ENCODE measurements at regions not wholly inside any gene's neighbourhood (a gene's known extent, or its start where the extent isn't known, plus 50 kb on each side); places are given as distances from the start of the nearest gene placed in this dataset.

GRCh38 chr14:54206516-54206915 is 190.3 kb upstream of the CDKN3 start:
- no peak for DNase-seq (ENCODE audit: extremely low read depth in 1 of 2, low read depth in 1 of 2)

- no peak for DNase-seq (ENCODE audit: extremely low read depth in 1 of 2, low read depth in 1 of 2)
These were observed 189.7 kb upstream of the CDKN3 start for GRCh38 chr14:54207075-54207474.

GRCh38 chr14:54207476-54208462 is 189.0 kb upstream of the CDKN3 start:
- no peak for DNase-seq (ENCODE audit: extremely low read depth in 1 of 2, low read depth in 1 of 2)

DNA sequence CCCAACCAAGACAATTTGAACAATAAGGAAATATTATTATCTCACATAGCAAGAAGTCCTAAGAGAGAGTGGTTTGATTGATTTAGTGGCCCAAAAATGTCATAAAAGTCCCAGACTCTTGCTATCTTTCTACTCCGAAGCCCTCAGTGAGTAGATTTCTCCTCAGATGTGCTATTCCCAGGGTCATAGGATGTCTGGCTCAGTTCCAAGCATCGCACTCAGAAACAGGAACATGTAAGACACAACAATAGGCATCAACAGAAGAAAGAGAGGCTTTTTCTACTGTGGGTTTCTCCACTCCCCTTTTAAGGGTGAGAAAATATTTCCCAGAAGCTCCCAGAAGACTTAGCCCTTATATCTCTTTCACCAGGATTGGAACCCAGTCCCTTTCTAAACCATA is 188.1 kb upstream of the CDKN3 start:
- DNase-seq (ENCODE audit: extremely low read depth in 1 of 2, low read depth in 1 of 2): no peak

GRCh38 chr14:54209511-54210250 is 187.1 kb upstream of the CDKN3 start:
- DNase-seq (ENCODE audit: extremely low read depth in 1 of 2, low read depth in 1 of 2): no peak

DNA sequence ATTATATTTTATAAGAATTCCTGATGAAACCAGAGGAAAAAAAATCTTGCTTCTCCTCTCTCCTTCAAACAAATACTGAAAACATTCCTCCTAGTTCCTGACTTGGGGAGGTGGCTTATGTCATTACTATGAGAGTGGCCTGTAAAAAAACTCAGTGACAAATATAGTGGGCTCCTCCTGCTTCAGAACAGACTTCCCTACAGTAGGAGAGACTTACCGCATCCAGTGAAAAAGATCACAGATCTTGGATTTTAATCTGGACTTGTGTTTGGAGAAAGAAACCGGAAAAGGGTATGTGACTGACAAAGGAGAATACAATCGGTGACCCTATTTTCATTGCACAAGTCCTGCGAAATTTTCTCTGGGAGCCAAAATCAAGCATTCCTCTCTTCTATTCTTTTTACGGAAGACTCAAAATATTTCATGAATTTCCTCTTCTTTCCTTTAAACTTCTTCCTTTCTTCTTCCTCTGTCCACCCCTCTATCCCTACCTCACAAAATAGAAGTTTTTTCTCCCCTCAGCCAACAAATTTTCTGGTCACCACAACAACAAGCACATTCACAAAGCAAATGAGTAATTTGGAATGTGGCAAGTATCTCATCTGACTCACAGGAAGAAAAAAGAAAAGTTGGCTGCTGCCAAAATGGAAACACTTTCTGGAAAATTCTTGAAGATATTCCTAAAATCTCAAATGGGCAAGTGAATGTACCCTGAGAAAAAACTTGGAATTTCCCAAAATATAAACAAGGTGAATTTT is 185.1 kb upstream of the CDKN3 start:
- no peak for DNase-seq (ENCODE audit: extremely low read depth in 1 of 2, low read depth in 1 of 2)

GRCh38 chr14:54213536-54213935 is 183.3 kb upstream of the CDKN3 start:
- DNase-seq (ENCODE audit: extremely low read depth in 1 of 2, low read depth in 1 of 2): no peak

DNA sequence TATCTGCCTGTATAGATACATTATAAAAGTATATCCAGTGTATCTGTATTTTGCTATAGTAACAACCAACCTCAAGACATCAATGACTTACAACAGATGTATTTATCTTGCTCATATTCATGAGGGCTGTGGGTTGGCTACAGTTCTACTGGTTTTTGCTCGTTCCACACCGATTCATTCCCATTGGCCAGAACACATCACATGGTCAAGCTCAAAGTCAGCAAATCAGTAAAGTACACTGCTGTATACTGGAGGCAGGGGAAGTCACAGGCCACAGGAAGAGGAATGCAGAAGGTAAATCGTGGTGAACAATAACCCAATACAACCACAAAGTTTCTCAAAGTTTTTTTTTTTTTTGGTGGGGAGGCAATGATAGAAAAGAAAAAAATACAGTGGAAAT is 180.0 kb upstream of the CDKN3 start:
- DNase-seq (ENCODE audit: extremely low read depth in 1 of 2, low read depth in 1 of 2): no peak

GRCh38 chr14:54219261-54220070 is 177.3 kb upstream of the CDKN3 start:
- DNase-seq (ENCODE audit: extremely low read depth in 1 of 2, low read depth in 1 of 2): no peak

DNA sequence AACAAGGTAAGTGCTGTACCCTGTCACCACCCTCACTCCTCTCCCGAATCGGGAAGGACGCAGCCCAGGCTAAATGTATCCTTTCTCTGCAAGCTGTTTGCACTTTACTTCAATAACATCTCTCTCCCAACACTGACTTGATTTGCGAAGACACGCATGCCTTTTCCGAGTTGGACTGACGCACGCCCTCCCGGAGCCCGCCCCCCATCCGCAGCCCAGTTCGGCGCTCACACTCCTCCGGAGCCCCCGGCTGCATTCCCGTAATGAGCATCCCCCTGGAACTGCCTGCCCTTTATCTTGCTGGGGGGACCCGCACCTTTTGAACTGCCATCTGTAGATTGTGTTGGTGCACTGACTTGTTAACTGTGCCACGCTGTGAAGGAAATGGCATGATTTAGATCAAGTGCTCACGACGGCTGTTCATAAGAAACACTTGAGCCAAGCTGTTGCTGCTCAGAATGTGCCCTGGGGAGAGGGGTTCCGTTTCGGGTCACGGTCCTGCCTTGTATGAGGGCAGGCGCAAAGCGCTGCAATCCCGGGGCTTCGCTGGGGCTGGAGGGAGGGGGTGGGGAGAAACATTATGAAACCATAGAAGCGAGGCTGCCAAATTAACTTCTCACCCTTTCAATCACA is 176.6 kb upstream of the CDKN3 start:
- DNase-seq (ENCODE audit: extremely low read depth in 1 of 2, low read depth in 1 of 2): no peak

- DNase-seq (ENCODE audit: extremely low read depth in 1 of 2, low read depth in 1 of 2): no peak
These were observed 175.9 kb upstream of the CDKN3 start for GRCh38 chr14:54220704-54221431.

- no peak for DNase-seq (ENCODE audit: extremely low read depth in 1 of 2, low read depth in 1 of 2)
These were observed 175.4 kb upstream of the CDKN3 start for GRCh38 chr14:54221432-54221803.

DNA sequence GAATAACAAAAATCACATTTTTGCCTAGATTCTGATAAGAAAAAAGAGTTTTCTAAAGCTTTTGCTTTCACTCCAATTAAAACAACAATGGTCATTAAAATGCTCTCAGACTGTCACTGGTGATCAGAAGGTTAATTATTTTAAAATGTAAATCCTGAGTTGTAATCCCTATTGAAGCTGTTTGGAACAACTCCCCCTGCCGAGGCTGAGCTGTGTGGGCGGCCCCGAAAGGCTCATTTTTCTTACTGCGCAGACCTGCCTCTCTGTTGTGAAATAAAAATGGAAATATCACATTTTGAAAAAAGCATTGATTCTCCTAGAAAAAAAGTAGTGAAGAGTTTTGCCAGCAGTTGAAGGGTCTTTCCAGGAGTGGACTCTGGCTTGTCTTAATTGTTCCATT is 174.8 kb upstream of the CDKN3 start:
- no peak for DNase-seq (ENCODE audit: extremely low read depth in 1 of 2, low read depth in 1 of 2)

- DNase-seq (ENCODE audit: extremely low read depth in 1 of 2, low read depth in 1 of 2): no peak
These were observed 172.9 kb upstream of the CDKN3 start for GRCh38 chr14:54223831-54224402.

- DNase-seq (ENCODE audit: extremely low read depth in 1 of 2, low read depth in 1 of 2): no peak
These were observed 171.2 kb upstream of the CDKN3 start for GRCh38 chr14:54225457-54226060.

DNA sequence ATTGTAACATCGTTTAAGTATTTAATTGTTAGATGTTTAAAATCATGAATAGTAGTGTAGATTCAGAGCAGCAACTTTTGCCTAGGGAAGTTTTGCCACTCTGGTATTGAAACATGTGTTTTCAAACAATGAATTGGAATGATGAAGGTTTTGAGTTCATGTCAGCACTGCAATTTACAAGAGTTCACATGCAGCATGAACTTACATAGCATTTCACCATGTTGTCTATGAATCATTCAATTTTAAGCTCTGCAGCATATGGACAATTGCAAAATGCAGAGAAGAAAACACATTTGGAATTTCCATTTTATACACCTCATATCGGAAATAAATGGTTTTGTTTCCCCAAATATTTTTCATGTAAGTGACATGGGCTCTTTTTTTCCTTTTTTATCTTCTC is 170.7 kb upstream of the CDKN3 start:
- DNase-seq (ENCODE audit: extremely low read depth in 1 of 2, low read depth in 1 of 2): no peak

DNA sequence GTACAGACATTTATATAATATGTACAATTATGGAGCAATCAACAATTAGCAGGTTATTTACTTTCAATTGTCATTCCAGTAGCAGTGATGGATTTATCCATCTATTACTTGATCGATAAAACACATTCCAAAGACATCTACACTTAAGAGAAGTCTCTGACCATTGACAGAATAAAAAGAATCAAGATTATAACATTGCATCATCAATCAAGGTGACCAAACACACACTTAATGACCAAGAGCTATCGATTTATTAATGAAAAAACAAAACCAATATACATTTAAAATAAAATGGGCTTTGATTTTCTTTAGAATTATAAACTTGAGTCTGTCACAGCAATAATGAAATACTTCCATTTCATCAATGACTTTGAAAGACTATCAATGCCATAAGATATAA is 170.2 kb upstream of the CDKN3 start:
- DNase-seq (ENCODE audit: extremely low read depth in 1 of 2, low read depth in 1 of 2): no peak

DNA sequence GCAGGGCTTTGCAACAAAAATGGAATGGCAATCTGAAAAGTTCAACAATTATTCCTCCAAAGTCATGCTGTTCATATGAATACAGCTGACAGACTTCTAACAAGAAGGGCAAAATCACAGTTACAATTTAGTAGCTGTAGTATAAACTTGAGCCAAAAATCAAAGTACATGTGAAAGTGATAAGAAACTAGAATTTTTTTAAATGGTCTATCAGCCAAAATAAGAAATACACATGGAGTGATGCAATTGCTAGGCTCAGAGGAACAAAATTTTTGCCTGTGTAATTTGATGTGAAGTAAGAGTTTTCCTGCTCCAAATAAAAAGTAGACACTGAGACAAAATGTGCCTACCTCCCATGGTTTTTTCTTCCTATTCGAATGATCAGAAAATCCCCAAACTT is 167.7 kb upstream of the CDKN3 start:
- no peak for DNase-seq (ENCODE audit: extremely low read depth in 1 of 2, low read depth in 1 of 2)

- no peak for DNase-seq (ENCODE audit: extremely low read depth in 1 of 2, low read depth in 1 of 2)
These were observed 166.2 kb upstream of the CDKN3 start for GRCh38 chr14:54230645-54231044.
